ENCODE measurements at regions not wholly inside any gene's neighbourhood (a gene's known extent, or its start where the extent isn't known, plus 50 kb on each side); places are given as distances from the start of the nearest gene placed in this dataset.

DNA sequence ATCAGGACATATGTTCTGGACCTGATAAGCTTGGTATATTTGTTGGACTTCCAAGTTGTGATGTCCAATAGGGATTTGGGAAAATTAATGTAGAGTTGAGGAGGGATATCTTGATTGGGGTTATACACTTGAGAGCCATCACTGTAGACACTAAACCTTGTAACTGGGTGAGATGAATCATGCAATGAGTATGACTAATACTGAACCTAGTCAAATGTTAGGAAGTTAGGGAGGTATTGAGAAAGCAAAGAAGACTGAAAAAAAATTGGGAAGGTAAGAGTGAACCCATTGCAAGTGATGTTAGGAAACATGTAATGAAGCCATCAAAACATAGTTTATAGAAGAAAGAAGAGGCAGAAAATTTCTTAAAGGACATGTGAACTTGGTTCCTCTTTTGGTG is 668.4 kb upstream of the CDH9 start:
- TF ChIP-seq POLR2A (IDR thresholded peaks at IDR 0.05) = no peak
- TF ChIP-seq, protein P1, sequence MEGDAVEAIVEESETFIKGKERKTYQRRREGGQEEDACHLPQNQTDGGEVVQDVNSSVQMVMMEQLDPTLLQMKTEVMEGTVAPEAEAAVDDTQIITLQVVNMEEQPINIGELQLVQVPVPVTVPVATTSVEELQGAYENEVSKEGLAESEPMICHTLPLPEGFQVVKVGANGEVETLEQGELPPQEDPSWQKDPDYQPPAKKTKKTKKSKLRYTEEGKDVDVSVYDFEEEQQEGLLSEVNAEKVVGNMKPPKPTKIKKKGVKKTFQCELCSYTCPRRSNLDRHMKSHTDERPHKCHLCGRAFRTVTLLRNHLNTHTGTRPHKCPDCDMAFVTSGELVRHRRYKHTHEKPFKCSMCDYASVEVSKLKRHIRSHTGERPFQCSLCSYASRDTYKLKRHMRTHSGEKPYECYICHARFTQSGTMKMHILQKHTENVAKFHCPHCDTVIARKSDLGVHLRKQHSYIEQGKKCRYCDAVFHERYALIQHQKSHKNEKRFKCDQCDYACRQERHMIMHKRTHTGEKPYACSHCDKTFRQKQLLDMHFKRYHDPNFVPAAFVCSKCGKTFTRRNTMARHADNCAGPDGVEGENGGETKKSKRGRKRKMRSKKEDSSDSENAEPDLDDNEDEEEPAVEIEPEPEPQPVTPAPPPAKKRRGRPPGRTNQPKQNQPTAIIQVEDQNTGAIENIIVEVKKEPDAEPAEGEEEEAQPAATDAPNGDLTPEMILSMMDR (IDR thresholded peaks at IDR 0.05) = no peak

Measured in testis (tissue), 2 donors.